CD8-positive, alpha-beta memory T cell (primary cell): ENCODE measurements at regions not wholly inside any gene's neighbourhood (a gene's known extent, or its start where the extent isn't known, plus 50 kb on each side); places are given as distances from the start of the nearest gene placed in this dataset.

Experiments
- CTCF ChIA-PET: fragments of 350-600 bp; sonication (Branson Sonifier 250); formaldehyde crosslinking; loops from one replicate; lab custom pipeline; 2021; ENCODE audit warnings: antibody characterized with exemption; lab: Charles Lee
- POLR2A ChIA-PET: fragments of 350-600 bp; sonication (Branson Sonifier 250); formaldehyde crosslinking; loops from one replicate; lab custom pipeline; 2021; ENCODE audit warnings: antibody characterized with exemption; lab: Charles Lee
- DNase-seq, 5 donors: peaks; one replicate each; pipeline versions ENCODE4 v3.0.0 to v3.0.0-alpha.2; 2020 to 2022; ENCODE audit warnings: mixed read lengths in 1 of 5
- H3K27ac ChIP-seq: one replicate; pipeline ENCODE4 v1.7.0; 2013; ENCODE audit warnings: low read depth, mild to moderate bottlenecking, low read length, moderate library complexity
- H3K27me3 ChIP-seq: 2 replicates; pipeline ENCODE4 v1.7.0; 2013; ENCODE audit warnings: low read length, mild to moderate bottlenecking; ENCODE audit not compliant: insufficient read depth, poor library complexity, severe bottlenecking
- H3K36me3 ChIP-seq: 2 replicates; pipeline ENCODE4 v1.7.0; 2013; ENCODE audit warnings: mild to moderate bottlenecking, low read length, moderate library complexity; ENCODE audit not compliant: insufficient read depth
- H3K4me1 ChIP-seq: 2 replicates; pipeline ENCODE4 v1.7.0; 2013; ENCODE audit warnings: mild to moderate bottlenecking, low read length, moderate library complexity; ENCODE audit not compliant: insufficient read depth
- H3K4me3 ChIP-seq: 2 replicates; pipeline ENCODE4 v1.7.0; 2013; ENCODE audit warnings: mild to moderate bottlenecking, low read length
- H3K9me3 ChIP-seq: 2 replicates; pipeline ENCODE4 v1.7.0; 2013; ENCODE audit warnings: mild to moderate bottlenecking, low read length
- H3K27ac Mint-ChIP-seq, 8 donors: one replicate each; pipeline ENCODE4 v1.8.0; 2020 to 2021; ENCODE audit warnings: mixed read lengths in 8 of 8, mild to moderate bottlenecking in 6 of 8, inconsistent platforms in 3 of 8, moderate library complexity in 3 of 8
- H3K27me3 Mint-ChIP-seq, 2 donors: one replicate each; pipeline ENCODE4 v1.8.0; 2020 to 2021; ENCODE audit warnings: mixed read lengths in 2 of 2, mild to moderate bottlenecking in 1 of 2, moderate library complexity in 1 of 2
- H3K36me3 Mint-ChIP-seq, 3 donors: one replicate each; pipeline ENCODE4 v1.8.0; 2020 to 2021; ENCODE audit warnings: mixed read lengths in 3 of 3, inconsistent platforms in 1 of 3, mild to moderate bottlenecking in 1 of 3
- H3K4me1 Mint-ChIP-seq, 3 donors: one replicate each; pipeline ENCODE4 v1.8.0; 2020 to 2021; ENCODE audit warnings: mixed read lengths in 3 of 3, inconsistent platforms in 1 of 3, mild to moderate bottlenecking in 1 of 3
- H3K4me3 Mint-ChIP-seq, 7 donors: one replicate each; pipeline ENCODE4 v1.8.0; 2020 to 2021; ENCODE audit warnings: mixed read lengths in 7 of 7, mild to moderate bottlenecking in 6 of 7, moderate library complexity in 4 of 7, inconsistent platforms in 2 of 7
- H3K9me3 Mint-ChIP-seq, 5 donors: one replicate each; pipeline ENCODE4 v1.8.0; 2020 to 2022; ENCODE audit warnings: mixed read lengths in 5 of 5, mild to moderate bottlenecking in 3 of 5, moderate library complexity in 2 of 5, inconsistent platforms in 1 of 5

DNA sequence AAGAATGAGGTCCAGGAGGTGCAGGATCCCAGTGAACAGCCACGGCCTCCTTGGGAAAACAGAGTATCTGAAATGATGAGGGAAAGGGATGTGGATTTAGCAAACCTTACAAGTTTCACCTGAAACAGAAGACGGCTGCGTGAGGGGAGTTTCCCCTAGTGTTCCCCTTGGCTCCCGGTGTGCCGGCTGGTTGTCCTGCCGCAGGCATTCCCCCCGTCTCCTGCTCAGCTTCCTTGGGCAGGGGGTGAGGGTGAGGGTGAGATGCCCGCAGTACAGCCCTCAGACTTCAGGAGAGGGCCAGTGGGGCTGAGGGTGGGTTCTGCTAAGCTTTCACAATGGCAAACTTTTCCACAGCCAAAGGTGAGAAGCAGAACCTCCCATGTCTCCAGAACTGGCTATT, 201.1 kb upstream of the SOX1 start:
- H3K36me3 ChIP-seq, result no peaks in the 10 kb centered on the region
- H3K27me3 Mint-ChIP-seq, result peaks cover 0 to 3% of the 10 kb centered on the region in 2 donors
- ChIA-PET POLR2A (no interaction called here), CTCF (no interaction called here)
- H3K9me3 Mint-ChIP-seq, result peaks cover 0 to 9% (median 2%) of the 10 kb centered on the region in 5 donors
- H3K4me3 ChIP-seq, result no peak overlapping the region
- H3K27me3 ChIP-seq, result no peaks in the 10 kb centered on the region
- H3K36me3 Mint-ChIP-seq, result no peaks in the 10 kb centered on the region
- H3K4me1 ChIP-seq, result no peaks in the 10 kb centered on the region
- H3K4me3 Mint-ChIP-seq, result no peak overlapping the region
- DNase-seq, result no peak
- no peak overlapping the region for H3K27ac ChIP-seq
- no peaks in the 10 kb centered on the region for H3K4me1 Mint-ChIP-seq
- no peak overlapping the region for H3K27ac Mint-ChIP-seq
- no peaks in the 10 kb centered on the region for H3K9me3 ChIP-seq

DNA sequence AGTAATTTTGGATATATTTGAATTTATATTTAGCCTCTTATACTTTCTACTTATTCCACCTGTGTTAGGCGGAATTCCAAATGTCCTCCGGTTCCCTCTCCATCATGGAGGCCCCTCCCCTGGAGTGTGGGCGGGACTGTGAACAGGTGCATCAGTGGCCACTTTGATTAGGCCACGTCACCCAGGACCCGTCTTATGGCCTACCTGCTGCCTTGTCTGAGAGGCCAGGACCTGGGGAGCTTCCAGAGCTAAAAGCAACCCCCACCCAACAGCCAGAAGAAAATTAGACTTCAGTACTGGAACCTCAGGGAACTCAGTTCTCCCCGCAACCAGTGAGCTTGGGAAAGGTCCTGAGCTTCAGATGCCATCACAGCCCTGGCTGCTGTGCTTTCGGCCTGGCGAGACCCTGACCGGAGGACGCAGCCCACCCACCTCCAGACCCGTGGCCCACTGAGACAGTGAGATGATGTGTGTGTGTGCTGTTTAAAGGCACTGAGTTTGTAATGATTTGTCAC, 200.2 kb upstream of the SOX1 start:
- H3K36me3 Mint-ChIP-seq, result no peaks in the 10 kb centered on the region
- H3K9me3 Mint-ChIP-seq, result peaks cover 0 to 9% (median 2%) of the 10 kb centered on the region in 5 donors
- CTCF ChIA-PET, result no interaction called here
- no peak overlapping the region for H3K4me3 ChIP-seq
- H3K9me3 ChIP-seq, result no peaks in the 10 kb centered on the region
- DNase-seq, result no peak
- H3K27ac ChIP-seq, result no peak overlapping the region
- H3K4me3 Mint-ChIP-seq, result no peak overlapping the region
- POLR2A ChIA-PET, result no interaction called here
- no peaks in the 10 kb centered on the region for H3K4me1 Mint-ChIP-seq
- H3K27me3 Mint-ChIP-seq, result peaks cover 0 to 4% of the 10 kb centered on the region in 2 donors
- no peak overlapping the region for H3K27ac Mint-ChIP-seq
- no peaks in the 10 kb centered on the region for H3K27me3 ChIP-seq
- no peaks in the 10 kb centered on the region for H3K36me3 ChIP-seq
- H3K4me1 ChIP-seq, result no peaks in the 10 kb centered on the region

DNA sequence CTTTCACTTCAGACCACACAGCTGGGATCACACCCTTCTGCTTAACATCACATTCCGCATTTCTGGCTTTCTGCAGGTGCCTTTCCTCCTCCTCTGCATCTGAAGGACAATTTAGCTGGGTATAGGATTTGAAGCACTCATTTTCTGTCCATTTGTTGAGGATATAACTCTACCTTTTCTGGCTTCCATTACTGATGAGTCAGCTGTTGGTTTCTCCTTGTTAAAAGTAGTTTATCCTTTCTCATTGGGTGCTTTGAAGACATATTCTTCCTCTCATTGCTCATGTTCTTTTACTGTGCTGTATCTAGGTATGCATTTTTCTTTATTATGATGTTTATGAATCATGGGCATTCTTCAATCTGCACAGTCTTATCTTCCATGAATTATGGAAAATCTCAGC, 199.3 kb upstream of the SOX1 start:
- H3K27me3 Mint-ChIP-seq, result peaks cover 0 to 6% of the 10 kb centered on the region in 2 donors
- Histone ChIP-seq H3K27me3 (no peaks in the 10 kb centered on the region), H3K4me1 (no peaks in the 10 kb centered on the region), H3K4me3 (no peak overlapping the region), H3K9me3 (no peaks in the 10 kb centered on the region), H3K36me3 (no peaks in the 10 kb centered on the region), H3K27ac (no peak overlapping the region)
- no peaks in the 10 kb centered on the region for H3K4me1 Mint-ChIP-seq
- DNase-seq, result no peak
- ChIA-PET CTCF (no interaction called here), POLR2A (no interaction called here)
- no peak overlapping the region for H3K27ac Mint-ChIP-seq
- peaks cover 0 to 9% (median 2%) of the 10 kb centered on the region in 5 donors for H3K9me3 Mint-ChIP-seq
- H3K36me3 Mint-ChIP-seq, result no peaks in the 10 kb centered on the region
- H3K4me3 Mint-ChIP-seq, result no peak overlapping the region

DNA sequence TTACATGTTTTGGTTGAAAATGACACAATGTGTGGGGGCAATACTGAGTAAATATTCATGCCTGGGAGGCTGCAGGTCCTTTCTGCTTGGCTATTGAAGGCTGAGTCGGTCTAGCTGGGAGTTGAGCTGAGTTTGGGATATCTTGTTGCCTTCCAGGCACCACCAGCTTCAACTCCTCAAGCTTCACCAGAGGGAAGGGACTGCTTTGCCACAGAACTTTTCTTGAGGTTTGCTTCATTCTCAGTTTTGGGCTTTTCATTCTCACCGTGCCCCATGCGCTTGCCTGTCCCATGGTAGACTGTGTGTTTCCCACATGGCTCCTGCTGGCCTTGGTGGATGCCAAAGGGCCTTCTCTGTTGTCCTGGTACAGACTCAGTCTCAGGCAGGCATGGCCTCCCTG, 198.2 kb upstream of the SOX1 start:
- ChIA-PET CTCF (no interaction called here), POLR2A (no interaction called here)
- no peak overlapping the region for H3K4me3 Mint-ChIP-seq
- H3K9me3 Mint-ChIP-seq, result peaks cover 0 to 9% (median 3%) of the 10 kb centered on the region in 5 donors
- no peaks in the 10 kb centered on the region for H3K27me3 ChIP-seq
- H3K27me3 Mint-ChIP-seq, result peaks cover 7 to 8% of the 10 kb centered on the region in 2 donors
- no peaks in the 10 kb centered on the region for H3K36me3 ChIP-seq
- no peak overlapping the region for H3K4me3 ChIP-seq
- no peak for DNase-seq
- no peak overlapping the region for H3K27ac ChIP-seq
- H3K9me3 ChIP-seq, result no peaks in the 10 kb centered on the region
- H3K36me3 Mint-ChIP-seq, result no peaks in the 10 kb centered on the region
- no peaks in the 10 kb centered on the region for H3K4me1 Mint-ChIP-seq
- no peaks in the 10 kb centered on the region for H3K4me1 ChIP-seq
- H3K27ac Mint-ChIP-seq, result no peak overlapping the region

DNA sequence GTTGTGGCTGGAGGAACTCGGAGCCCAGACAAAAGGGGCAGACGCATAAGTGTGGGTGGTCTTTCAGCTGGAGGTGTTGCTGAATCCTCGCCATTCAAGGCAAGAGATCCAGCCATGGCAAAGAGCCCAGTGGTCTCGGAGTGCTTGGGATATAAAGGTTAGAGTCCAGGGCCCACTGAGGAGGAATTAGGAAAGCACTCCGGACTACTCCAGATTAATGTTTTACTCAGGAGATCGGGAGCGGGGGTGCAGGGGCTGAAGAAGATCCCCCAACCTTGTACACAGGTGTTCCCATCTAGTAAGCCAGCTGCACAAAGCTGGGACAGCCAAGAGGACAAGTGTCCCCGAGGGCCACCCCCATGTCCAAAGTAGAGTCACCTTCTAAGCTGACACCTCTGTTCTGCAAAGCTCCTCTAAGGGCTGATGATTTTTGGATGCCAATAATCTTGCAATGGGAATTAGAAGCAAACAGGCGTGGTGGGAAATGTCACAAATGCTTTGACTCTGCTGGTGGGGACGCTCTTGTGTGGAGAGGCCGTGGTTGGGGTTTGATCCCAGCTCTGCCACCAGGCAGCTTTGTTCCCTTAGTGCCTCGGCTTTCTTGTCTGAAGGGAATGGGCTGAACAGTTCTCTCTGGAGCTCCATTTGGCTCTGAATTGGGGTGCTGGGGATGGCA, 194.3 kb upstream of the SOX1 start:
- Mint-ChIP-seq H3K4me1 (no peaks in the 10 kb centered on the region), H3K4me3 (no peak overlapping the region), H3K27me3 (peaks cover 9 to 11% of the 10 kb centered on the region in 2 donors), H3K27ac (no peak overlapping the region), H3K36me3 (no peaks in the 10 kb centered on the region), H3K9me3 (peaks cover 0 to 8% (median 3%) of the 10 kb centered on the region in 5 donors)
- Histone ChIP-seq H3K36me3 (no peaks in the 10 kb centered on the region), H3K4me1 (no peaks in the 10 kb centered on the region), H3K4me3 (no peak overlapping the region), H3K9me3 (no peaks in the 10 kb centered on the region), H3K27ac (no peak overlapping the region), H3K27me3 (no peaks in the 10 kb centered on the region)
- CTCF ChIA-PET, result no interaction called here
- no peak for DNase-seq
- POLR2A ChIA-PET, result no interaction called here

DNA sequence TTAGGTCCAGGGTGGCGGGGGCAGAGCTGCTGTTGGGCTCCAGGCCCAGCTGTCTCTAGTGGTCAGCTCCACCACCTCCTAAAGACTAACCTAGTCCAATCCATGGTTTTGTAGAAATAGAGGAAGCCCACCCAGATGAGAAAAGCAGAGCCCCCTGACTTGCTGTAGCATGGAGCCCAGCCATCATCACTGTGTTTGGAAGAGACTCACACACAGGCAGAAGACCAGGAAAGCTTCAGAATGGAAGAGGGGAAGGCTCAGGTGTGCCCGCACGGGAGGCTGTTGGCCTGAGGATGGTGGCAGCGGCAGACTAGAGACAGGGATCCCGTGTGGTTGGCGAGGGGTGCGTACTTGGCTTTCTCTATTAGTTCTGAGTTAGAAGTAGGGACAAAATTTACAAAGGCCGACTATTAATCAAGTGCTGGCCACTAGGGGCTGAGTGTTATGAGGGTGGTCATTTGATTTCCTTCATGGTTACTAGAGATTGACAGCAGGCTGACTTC, 193.2 kb upstream of the SOX1 start:
- Mint-ChIP-seq H3K36me3 (no peaks in the 10 kb centered on the region), H3K27me3 (peaks cover 9 to 11% of the 10 kb centered on the region in 2 donors), H3K27ac (no peak overlapping the region), H3K9me3 (peaks cover 0 to 3% (median 2%) of the 10 kb centered on the region in 5 donors), H3K4me1 (no peaks in the 10 kb centered on the region), H3K4me3 (no peak overlapping the region)
- POLR2A ChIA-PET, result no interaction called here
- Histone ChIP-seq H3K27me3 (no peaks in the 10 kb centered on the region), H3K4me3 (no peak overlapping the region), H3K27ac (no peak overlapping the region), H3K4me1 (no peaks in the 10 kb centered on the region), H3K9me3 (no peaks in the 10 kb centered on the region), H3K36me3 (no peaks in the 10 kb centered on the region)
- CTCF ChIA-PET, result no interaction called here
- no peak for DNase-seq

DNA sequence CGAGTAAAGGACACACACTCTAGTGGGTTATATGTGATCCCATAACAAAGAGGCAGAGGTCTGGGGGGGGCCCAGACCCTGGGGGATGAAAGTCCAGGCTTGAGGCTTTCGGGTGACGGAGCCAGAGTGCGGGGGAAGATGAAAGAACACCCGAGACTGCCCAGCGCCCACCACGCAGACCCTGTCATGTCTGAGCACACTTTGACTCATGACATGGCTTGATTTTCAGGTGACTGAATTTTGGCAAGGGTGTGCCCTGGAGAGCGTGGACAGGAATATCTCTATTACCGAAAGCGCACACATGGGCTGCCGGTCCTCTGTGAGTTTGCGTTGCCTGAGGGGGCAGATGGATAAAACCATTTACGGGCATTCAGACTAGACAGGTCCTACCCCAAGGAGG, 192.0 kb upstream of the SOX1 start:
- CTCF ChIA-PET, result no interaction called here

DNA sequence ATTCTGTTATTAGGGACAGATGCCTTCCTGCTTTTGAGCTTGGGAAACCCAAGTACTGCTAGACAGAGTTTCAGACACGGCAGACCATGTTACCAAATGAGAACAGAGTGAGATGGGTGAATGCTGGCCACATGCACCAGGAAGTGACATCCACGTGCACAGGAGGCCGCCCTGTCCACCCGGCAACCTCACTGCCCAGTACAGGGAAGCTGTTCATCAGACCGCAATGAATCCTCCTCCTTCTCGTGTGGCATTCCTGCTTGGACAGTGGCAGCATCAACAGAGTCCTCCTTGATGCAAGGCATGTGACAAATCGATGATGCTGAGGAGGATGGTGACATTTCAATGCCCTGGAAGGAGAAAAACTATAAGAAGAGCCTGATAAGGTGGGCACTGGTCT, 191.0 kb upstream of the SOX1 start:
- Histone ChIP-seq H3K4me1 (no peaks in the 10 kb centered on the region), H3K36me3 (no peaks in the 10 kb centered on the region), H3K27me3 (no peaks in the 10 kb centered on the region), H3K27ac (no peak overlapping the region), H3K9me3 (no peaks in the 10 kb centered on the region), H3K4me3 (no peak overlapping the region)
- ChIA-PET POLR2A (no interaction called here), CTCF (no interaction called here)
- H3K4me3 Mint-ChIP-seq, result no peak overlapping the region
- H3K9me3 Mint-ChIP-seq, result peaks cover 0 to 3% (median 2%) of the 10 kb centered on the region in 5 donors
- H3K4me1 Mint-ChIP-seq, result no peaks in the 10 kb centered on the region
- no peak for DNase-seq
- H3K36me3 Mint-ChIP-seq, result no peaks in the 10 kb centered on the region
- H3K27ac Mint-ChIP-seq, result no peak overlapping the region
- H3K27me3 Mint-ChIP-seq, result peaks cover 9 to 10% of the 10 kb centered on the region in 2 donors

More for the DNA sequence above, 192.0 kb upstream of the SOX1 start:
- Mint-ChIP-seq H3K27me3 (peaks cover 9 to 11% of the 10 kb centered on the region in 2 donors), H3K4me3 (no peak overlapping the region), H3K4me1 (no peaks in the 10 kb centered on the region), H3K27ac (no peak overlapping the region), H3K36me3 (no peaks in the 10 kb centered on the region), H3K9me3 (peaks cover 0 to 3% (median 2%) of the 10 kb centered on the region in 5 donors)
- POLR2A ChIA-PET, result no interaction called here
- Histone ChIP-seq H3K27me3 (no peaks in the 10 kb centered on the region), H3K9me3 (no peaks in the 10 kb centered on the region), H3K27ac (no peak overlapping the region), H3K36me3 (no peaks in the 10 kb centered on the region), H3K4me1 (no peaks in the 10 kb centered on the region), H3K4me3 (no peak overlapping the region)
- no peak for DNase-seq
